Endothelial cell (in vitro differentiated cells): ENCODE measurements at regions not wholly inside any gene's neighbourhood (a gene's known extent, or its start where the extent isn't known, plus 50 kb on each side); places are given as distances from the start of the nearest gene placed in this dataset.

Experiments used
- DNase-seq: peaks from one replicate; pipeline ENCODE4 v3.0.0; 2021; ENCODE audit warnings: low spot score
- H3K27ac Mint-ChIP-seq: one replicate; pipeline ENCODE4 v1.8.0; 2021; ENCODE audit warnings: mixed read lengths, inconsistent platforms; ENCODE audit not compliant: unreplicated experiment
- H3K27me3 Mint-ChIP-seq: one replicate; pipeline ENCODE4 v1.8.0; 2021; ENCODE audit warnings: mild to moderate bottlenecking, moderate library complexity, mixed read lengths, inconsistent platforms; ENCODE audit not compliant: unreplicated experiment
- H3K36me3 Mint-ChIP-seq: one replicate; pipeline ENCODE4 v1.8.0; 2021; ENCODE audit warnings: mild to moderate bottlenecking, low read depth, mixed read lengths, inconsistent platforms; ENCODE audit not compliant: unreplicated experiment
- H3K4me1 Mint-ChIP-seq: one replicate; pipeline ENCODE4 v1.8.0; 2021; ENCODE audit warnings: mild to moderate bottlenecking, mixed read lengths, inconsistent platforms; ENCODE audit not compliant: unreplicated experiment
- H3K4me3 Mint-ChIP-seq: one replicate; pipeline ENCODE4 v1.8.0; 2021; ENCODE audit warnings: mild to moderate bottlenecking, mixed read lengths, inconsistent platforms; ENCODE audit not compliant: unreplicated experiment
- H3K9me3 Mint-ChIP-seq: one replicate; pipeline ENCODE4 v1.8.0; 2021; ENCODE audit warnings: mixed read lengths, inconsistent platforms; ENCODE audit not compliant: unreplicated experiment
- TF ChIP-seq, protein P1 (sequence below): fragments of 200-600 bp; sonication (generic); IDR thresholded peaks from one replicate; pipeline ENCODE4 v1.5.0; 2021; ENCODE audit warnings: antibody characterized with exemption; ENCODE audit not compliant: unreplicated experiment

GRCh38 chr3:19652336-19652735, 281.7 kb downstream of the EFHB start:
- DNase-seq, result no peak
- Mint-ChIP-seq H3K36me3 (peaks cover 4% of the 10 kb centered on the region), H3K9me3 (no peaks in the 10 kb centered on the region), H3K4me1 (no peaks in the 10 kb centered on the region), H3K27me3 (no peaks in the 10 kb centered on the region), H3K27ac (no peak overlapping the region), H3K4me3 (no peak overlapping the region)
- TF ChIP-seq, protein P1, sequence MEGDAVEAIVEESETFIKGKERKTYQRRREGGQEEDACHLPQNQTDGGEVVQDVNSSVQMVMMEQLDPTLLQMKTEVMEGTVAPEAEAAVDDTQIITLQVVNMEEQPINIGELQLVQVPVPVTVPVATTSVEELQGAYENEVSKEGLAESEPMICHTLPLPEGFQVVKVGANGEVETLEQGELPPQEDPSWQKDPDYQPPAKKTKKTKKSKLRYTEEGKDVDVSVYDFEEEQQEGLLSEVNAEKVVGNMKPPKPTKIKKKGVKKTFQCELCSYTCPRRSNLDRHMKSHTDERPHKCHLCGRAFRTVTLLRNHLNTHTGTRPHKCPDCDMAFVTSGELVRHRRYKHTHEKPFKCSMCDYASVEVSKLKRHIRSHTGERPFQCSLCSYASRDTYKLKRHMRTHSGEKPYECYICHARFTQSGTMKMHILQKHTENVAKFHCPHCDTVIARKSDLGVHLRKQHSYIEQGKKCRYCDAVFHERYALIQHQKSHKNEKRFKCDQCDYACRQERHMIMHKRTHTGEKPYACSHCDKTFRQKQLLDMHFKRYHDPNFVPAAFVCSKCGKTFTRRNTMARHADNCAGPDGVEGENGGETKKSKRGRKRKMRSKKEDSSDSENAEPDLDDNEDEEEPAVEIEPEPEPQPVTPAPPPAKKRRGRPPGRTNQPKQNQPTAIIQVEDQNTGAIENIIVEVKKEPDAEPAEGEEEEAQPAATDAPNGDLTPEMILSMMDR, result no peak

DNA sequence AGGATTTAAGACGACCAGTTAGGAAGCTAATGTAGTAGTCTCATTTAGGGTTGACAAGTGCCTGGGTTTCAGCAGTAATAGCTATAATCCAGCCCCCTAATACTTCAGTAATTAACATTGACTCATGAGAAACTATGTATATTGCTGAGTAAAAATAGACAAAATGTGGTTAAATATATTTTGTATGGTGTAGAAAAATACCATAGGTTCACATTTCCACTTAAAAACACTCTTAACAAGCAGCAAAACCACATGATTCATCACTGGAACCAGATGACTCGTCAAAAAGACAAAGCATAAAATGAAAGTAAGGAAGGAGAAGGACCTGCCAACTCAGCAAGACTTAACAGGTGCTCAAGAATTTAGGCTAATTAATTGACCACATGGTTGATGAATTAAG, 288.9 kb downstream of the EFHB start:
- TF ChIP-seq, protein P1, result no peak
- H3K4me1 Mint-ChIP-seq, result no peaks in the 10 kb centered on the region
- no peak overlapping the region for H3K4me3 Mint-ChIP-seq
- H3K36me3 Mint-ChIP-seq, result no peaks in the 10 kb centered on the region
- DNase-seq, result no peak
- H3K9me3 Mint-ChIP-seq, result no peaks in the 10 kb centered on the region
- H3K27ac Mint-ChIP-seq, result no peak overlapping the region
- H3K27me3 Mint-ChIP-seq, result no peaks in the 10 kb centered on the region

DNA sequence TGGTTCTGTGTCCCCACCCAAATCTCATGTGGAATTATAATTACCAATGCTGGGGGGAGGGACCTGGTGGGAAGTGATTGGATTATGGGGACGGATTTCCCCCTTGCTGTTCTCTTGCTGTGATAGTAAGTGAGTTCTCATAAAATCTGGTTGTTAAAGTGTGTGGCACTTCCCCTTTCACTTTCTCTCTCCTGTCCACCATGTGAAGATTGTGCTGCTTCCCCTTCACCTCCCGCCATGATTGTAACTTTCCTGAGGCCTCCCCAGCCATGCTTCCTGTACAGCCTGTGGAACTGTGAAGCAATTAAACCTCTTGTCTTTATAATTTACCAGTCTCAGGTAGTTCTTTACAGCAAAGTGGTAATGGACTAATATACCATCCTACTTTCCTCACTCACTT, 289.6 kb downstream of the EFHB start:
- H3K4me1 Mint-ChIP-seq, result no peaks in the 10 kb centered on the region
- H3K27me3 Mint-ChIP-seq, result no peaks in the 10 kb centered on the region
- TF ChIP-seq, protein P1, result no peak
- no peak for DNase-seq
- no peaks in the 10 kb centered on the region for H3K36me3 Mint-ChIP-seq
- H3K4me3 Mint-ChIP-seq, result no peak overlapping the region
- H3K27ac Mint-ChIP-seq, result no peak overlapping the region
- no peaks in the 10 kb centered on the region for H3K9me3 Mint-ChIP-seq

- Mint-ChIP-seq H3K27me3 (no peaks in the 10 kb centered on the region), H3K9me3 (no peaks in the 10 kb centered on the region), H3K36me3 (no peaks in the 10 kb centered on the region), H3K4me1 (no peaks in the 10 kb centered on the region), H3K4me3 (no peak overlapping the region), H3K27ac (no peak overlapping the region)
- no peak for DNase-seq
- TF ChIP-seq, protein P1, result no peak
Measured at GRCh38 chr3:19641408-19641807, 292.6 kb downstream of the EFHB start.

DNA sequence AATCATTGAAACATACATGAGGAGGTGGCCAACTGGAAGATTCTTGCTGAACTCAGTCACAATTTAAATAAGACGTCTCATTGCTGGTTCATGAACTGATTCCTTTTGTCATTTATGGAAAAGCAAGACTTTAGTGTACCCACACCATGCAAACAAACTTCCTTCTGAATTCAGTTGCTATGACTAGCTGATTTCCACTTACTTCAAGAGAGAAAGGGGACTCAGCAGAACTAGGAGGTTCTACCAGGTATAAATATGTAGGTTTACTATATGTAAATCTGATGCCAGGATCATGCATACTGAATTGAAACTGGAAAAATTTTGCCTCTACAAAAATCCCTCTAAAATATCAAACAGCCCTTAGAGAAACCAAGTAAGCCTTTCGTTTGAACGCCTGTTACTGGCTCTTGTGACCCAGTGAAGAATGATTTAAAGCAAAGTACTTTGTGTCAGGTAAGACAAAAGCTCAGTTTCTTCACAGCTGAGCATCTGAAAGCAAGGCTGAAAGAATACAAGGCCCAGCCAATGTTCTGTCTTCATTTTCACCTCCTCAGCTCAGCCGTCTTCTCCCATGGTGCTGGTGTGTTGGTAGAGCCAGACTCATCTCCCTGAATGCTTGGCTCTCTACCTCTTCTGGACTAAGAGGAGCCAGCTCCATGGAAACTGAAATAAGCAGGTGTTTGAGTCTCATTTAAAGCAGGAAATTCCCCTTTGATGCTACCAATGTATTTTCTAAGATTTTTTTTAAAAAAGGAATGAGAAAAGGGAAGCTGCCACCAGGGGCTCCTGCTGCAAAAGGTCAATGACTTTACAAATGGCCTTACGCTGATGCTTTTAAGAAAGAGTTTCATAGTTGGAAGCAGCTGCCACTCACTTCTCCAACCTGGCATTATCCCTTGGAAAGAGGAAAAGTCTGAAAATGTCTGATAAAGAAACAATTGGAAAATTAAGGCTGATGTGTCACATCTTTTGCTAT, 301.6 kb downstream of the EFHB start:
- TF ChIP-seq, protein P1, result no peak
- no peaks in the 10 kb centered on the region for H3K36me3 Mint-ChIP-seq
- peaks cover 7% of the 10 kb centered on the region for H3K4me1 Mint-ChIP-seq
- H3K27me3 Mint-ChIP-seq, result no peaks in the 10 kb centered on the region
- H3K4me3 Mint-ChIP-seq, result no peak overlapping the region
- no peaks in the 10 kb centered on the region for H3K9me3 Mint-ChIP-seq
- no peak overlapping the region for H3K27ac Mint-ChIP-seq
- DNase-seq, result no peak
